Epidermal melanocyte (primary cell): ENCODE measurements at regions not wholly inside any gene's neighbourhood (a gene's known extent, or its start where the extent isn't known, plus 50 kb on each side); places are given as distances from the start of the nearest gene placed in this dataset.
"Not testable (repeated sequence)": the region's sequence is repeated elsewhere in the genome, so short reads cannot be mapped to it uniquely, and the experiment has no call there.

Source experiments
- DNase-seq: peaks from one replicate; pipeline ENCODE4 v3.0.0; 2011; ENCODE audit warnings: low spot score; ENCODE audit not compliant: insufficient read length

GRCh38 chr11:97000481-97000880 is 610.7 kb downstream of the JRKL start:
- no peak for DNase-seq

DNA sequence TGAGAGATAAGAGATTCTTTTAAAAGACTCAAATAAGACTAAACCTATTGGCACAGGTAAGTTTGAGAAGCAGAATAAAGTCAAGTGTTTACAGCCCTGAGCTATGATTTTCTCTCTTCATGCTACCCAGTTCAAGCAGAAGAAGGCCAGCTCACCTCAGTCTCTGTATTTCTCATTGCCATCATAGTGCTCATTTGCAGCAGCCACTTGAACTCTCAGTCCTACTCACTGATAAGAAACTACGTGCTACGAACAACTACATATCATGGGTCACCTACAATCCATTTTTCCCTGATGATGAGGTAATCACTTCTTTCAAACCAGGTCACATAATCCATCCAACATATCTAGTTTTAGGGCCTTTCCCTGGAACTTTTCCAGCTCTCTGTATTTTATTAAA is 617.5 kb downstream of the JRKL start:
- DNase-seq = no peak

- DNase-seq = no peak
Observed at GRCh38 chr11:97009613-97010012, 619.8 kb downstream of the JRKL start.

GRCh38 chr11:97010997-97011396 is 621.2 kb downstream of the JRKL start:
- DNase-seq = not testable (repeated sequence)

- DNase-seq = no peak
Observed at GRCh38 chr11:97015327-97015726, 625.5 kb downstream of the JRKL start.

GRCh38 chr11:97019305-97019704 is 629.5 kb downstream of the JRKL start:
- no peak for DNase-seq

DNA sequence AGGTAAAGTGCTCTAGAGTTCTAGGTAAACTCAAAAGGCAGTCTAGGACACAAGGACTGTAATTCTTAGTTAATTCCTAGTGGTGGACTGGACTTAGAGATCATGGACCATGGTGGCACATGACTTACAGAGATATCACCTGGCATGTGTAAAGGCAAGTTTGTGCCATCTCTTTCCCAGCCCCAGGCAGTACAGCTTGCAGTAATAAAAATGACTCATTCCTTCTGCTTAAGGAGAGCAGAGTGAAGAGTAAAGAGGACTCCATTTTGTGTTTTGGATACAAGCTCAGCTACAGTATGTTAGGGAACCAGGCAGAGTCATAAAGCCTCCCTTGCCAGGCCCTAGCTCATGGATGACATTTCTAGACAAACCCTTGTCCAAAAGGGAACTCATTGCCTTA is 629.9 kb downstream of the JRKL start:
- no peak for DNase-seq

- no peak for DNase-seq
Observed at GRCh38 chr11:97022955-97023354, 633.1 kb downstream of the JRKL start.

DNA sequence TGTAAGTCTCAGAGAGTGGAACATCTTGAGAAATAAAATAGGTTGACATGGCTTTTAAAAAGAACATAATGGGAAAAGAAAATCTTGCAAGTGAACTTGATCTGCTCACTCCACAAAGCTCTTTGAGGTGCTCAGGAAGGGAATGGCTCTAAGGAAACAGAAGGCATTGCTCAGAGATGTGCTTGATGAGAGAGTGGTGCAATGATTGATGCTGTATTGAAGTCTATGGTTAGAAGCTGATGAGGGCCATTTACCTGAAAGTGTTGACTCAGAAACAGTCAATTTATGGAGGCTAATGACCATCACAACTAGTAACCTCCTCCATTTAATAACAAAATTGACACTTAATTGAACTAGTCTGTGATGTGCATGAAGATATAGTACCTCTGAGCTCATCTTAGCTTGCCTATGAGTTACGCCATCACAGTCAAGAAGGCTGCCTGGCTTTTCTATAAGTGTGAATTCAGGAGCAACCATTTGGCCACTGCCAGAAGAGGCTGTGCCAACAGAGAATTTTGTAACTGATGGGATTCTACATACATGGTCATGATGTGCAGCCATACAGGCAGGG is 639.1 kb downstream of the JRKL start:
- DNase-seq = no peak

DNA sequence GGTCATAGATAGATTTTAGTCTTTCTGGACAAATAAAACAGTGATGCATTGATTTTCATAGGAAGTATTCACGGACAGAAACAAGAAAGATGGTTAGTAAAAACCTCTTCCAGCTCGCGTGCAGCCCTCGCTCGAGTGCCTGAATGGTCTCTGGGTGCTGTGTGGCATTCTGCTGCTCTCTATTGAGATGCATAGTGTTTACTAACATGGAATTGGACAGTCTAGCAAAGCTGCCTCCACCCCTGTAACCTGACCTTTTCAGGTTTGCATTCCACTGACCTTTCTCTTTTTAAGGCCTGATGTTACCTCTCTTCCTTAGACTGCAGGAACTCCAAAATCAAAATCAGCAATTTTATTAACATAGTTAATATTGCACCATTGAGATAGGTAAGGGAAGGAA is 643.4 kb downstream of the JRKL start:
- DNase-seq = no peak

DNA sequence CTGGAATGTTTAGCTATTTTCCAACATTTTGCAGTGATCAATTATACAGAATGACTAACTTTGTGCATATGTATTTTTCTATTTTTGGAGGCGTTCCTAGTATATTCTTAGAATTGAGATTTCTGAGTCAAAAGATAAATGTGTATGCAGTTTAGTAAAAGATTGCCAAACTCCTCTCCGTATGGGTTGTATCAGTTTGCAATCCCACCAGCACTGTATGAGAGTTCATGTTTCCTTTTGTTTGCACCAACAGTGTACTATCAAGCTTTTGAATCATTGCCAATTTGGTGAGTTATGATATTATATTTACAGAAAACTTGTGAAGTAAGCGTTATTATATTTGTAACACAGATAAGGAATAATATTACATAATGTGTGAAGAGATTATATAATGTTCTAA is 658.7 kb downstream of the JRKL start:
- no peak for DNase-seq

DNA sequence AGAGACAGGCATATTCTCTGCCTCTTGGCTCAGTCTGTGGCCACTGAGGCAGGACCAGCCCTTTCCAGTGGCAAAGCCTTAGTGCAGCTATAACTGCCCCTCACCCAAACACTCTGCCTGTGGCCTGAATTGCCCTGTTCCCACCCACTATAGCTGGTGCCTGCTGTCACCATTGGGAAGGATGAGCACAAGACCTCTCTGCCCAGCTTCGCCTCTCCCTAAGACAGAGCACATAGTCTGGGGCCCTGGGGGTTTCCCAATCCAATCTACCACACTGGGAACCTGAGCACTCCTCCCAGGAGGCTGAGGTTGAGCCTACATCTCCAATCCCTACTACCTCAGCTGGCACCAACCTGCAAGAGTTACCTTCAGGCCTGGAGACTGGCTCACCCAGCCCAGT is 670.4 kb downstream of the JRKL start:
- no peak for DNase-seq

GRCh38 chr11:97069160-97069559 is 679.3 kb downstream of the JRKL start:
- no peak for DNase-seq

- no peak for DNase-seq
Observed at GRCh38 chr11:97072420-97072819, 682.6 kb downstream of the JRKL start.

DNA sequence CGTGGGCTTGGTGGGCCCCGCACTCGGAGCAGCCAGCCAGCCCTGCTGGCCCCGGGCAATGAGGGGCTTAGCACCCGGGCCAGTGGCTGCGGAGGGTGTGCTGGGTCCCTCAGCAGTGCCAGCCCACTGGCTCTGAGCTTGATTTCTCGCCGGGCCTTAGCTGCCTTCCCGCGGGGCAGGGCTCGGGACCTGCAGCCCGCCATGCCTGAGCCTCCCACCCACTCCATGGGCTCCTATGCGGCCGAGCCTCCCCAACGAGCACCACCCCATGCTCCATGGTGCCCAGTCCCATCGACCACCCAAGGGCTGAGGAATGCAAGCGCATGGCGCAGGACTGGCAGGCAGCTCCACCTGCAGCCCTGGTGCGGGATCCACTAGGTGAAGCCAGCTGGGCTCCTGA is 686.9 kb downstream of the JRKL start:
- not testable (repeated sequence) for DNase-seq

GRCh38 chr11:97078443-97078842 is 688.6 kb downstream of the JRKL start:
- no peak for DNase-seq

DNA sequence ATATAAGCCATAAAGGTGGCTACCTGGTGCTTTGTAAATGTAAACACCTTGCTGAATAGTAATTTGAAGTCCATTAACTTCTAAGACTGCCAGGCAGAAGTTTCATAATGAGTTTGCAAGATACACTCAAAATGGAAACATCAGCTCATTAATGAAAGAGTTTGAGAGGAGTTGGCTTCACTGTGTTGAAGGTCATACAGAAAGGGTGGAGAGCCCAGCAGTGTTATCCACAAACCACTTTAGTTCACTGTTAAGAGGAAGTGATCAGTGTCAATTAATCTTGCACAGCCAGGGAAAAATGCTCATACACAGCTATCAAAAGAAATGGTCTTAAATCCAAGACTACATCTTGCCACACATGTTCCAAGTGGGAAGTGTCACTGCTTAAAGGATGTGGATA is 689.4 kb downstream of the JRKL start:
- no peak for DNase-seq

GRCh38 chr11:97087419-97087818 is 697.6 kb downstream of the JRKL start:
- no peak for DNase-seq

GRCh38 chr11:97092823-97093222 is 703.0 kb downstream of the JRKL start:
- no peak for DNase-seq

- not testable (repeated sequence) for DNase-seq
Observed at GRCh38 chr11:97102180-97102579, 712.4 kb downstream of the JRKL start.

GRCh38 chr11:97107604-97108003 is 717.8 kb downstream of the JRKL start:
- DNase-seq = no peak

- no peak for DNase-seq
Observed at GRCh38 chr11:97109078-97109477, 719.3 kb downstream of the JRKL start.

DNA sequence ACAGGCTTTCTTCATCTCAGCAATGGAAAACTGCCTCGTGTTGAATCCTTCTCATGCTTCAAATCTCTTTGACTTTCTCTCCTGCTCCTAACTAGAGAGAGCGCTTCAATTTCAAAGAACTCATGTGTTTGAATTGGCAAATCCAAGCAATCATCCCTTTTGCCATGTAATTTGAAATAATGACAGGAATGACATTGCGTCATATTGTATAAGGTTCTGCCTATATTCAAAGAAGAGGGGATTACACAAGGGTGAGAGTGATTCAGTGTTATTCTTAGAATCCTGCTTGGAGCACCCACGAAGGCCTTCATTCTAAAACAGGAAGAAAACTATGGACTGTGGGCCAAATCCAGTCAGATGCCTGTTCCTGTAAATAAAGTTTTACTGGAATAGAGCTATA is 720.6 kb downstream of the JRKL start:
- no peak for DNase-seq

GRCh38 chr11:97111559-97111958 is 721.7 kb downstream of the JRKL start:
- no peak for DNase-seq
